H1 (cell line): ENCODE measurements at regions not wholly inside any gene's neighbourhood (a gene's known extent, or its start where the extent isn't known, plus 50 kb on each side); places are given as distances from the start of the nearest gene placed in this dataset.

Experiments
- CTCF ChIA-PET: fragments of 300-600 bp; sonication (Branson Sonifier 250); formaldehyde crosslinking; loops from one replicate; lab custom pipeline; 2021; ENCODE audit not compliant: partially characterized antibody; lab: Charles Lee
- POLR2A ChIA-PET: fragments of 300-600 bp; sonication (Branson Sonifier 250); formaldehyde crosslinking; loops from one replicate; lab custom pipeline; 2021; ENCODE audit warnings: inconsistent platforms; ENCODE audit not compliant: partially characterized antibody; lab: Charles Lee
- DNase-seq, 2 experiments: peaks; one replicate each; pipeline versions ENCODE4 v3.0.0 to v3.0.0-alpha.2; 2010 to 2022; ENCODE audit warnings: low spot score in 2 of 2, low read depth in 1 of 2, mixed read lengths in 1 of 2
- FAIRE-seq: peaks from 2 replicates; lab custom pipeline; 2011; peaks lifted over from hg19 to GRCh38; lab: Jason Lieb, UNC
- H2AFZ ChIP-seq: 2 replicates; pipeline ENCODE4 v1.8.1; 2012; ENCODE audit warnings: low read length, inconsistent platforms
- H2AK5ac ChIP-seq: 2 replicates; pipeline ENCODE4 v1.6.1; 2013; ENCODE audit warnings: low read depth, low read length
- H2BK120ac ChIP-seq: replicated peaks from 2 replicates; pipeline ENCODE3; 2013; ENCODE audit warnings: low read depth, low read length, inconsistent platforms
- H2BK12ac ChIP-seq: 2 replicates; pipeline ENCODE4 v1.6.1; 2013; ENCODE audit warnings: low read depth, low read length
- H2BK15ac ChIP-seq: 2 replicates; pipeline ENCODE4 v1.6.1; 2013; ENCODE audit warnings: low read length
- H2BK20ac ChIP-seq: 2 replicates; pipeline ENCODE4 v1.6.1; 2013; ENCODE audit warnings: low read length
- H2BK5ac ChIP-seq: 2 replicates; pipeline ENCODE4 v1.6.1; 2013; ENCODE audit warnings: low read depth, low read length
- H3K14ac ChIP-seq: 2 replicates; pipeline ENCODE4 v1.6.1; 2013; ENCODE audit warnings: inconsistent platforms; ENCODE audit not compliant: insufficient read length
- H3K18ac ChIP-seq: 2 replicates; pipeline ENCODE4 v1.6.1; 2013; ENCODE audit warnings: low read length; ENCODE audit errors: extremely low read depth
- H3K23ac ChIP-seq: 2 replicates; pipeline ENCODE4 v1.6.1; 2013; ENCODE audit warnings: inconsistent platforms; ENCODE audit not compliant: insufficient read length
- H3K23me2 ChIP-seq: 2 replicates; pipeline ENCODE4 v1.6.1; 2013; ENCODE audit warnings: low read depth, low read length
- H3K27ac ChIP-seq: 2 replicates; pipeline ENCODE4 v1.6.1; 2011; ENCODE audit warnings: low read depth, low read length, inconsistent platforms
- H3K27me3 ChIP-seq, 4 experiments: replicated peaks in 1 of 4; 1 replicate in 1 of 4; 2 replicates in 3 of 4; pipeline versions ENCODE4 v1.6.1 to v1.8.1; 2011 to 2013; ENCODE audit warnings: low read length in 3 of 4, mild to moderate bottlenecking in 3 of 4, inconsistent platforms in 2 of 4, mixed read lengths in 2 of 4, moderate library complexity in 1 of 4; ENCODE audit not compliant: control insufficient read depth in 3 of 4, insufficient read depth in 3 of 4; ENCODE audit errors: extremely low read depth in 1 of 4
- H3K36me3 ChIP-seq, 4 experiments: 2 replicates each; pipeline versions ENCODE4 v1.6.1 to v1.8.1; 2011 to 2013; ENCODE audit warnings: mild to moderate bottlenecking in 4 of 4, low read length in 3 of 4, moderate library complexity in 2 of 4, control low read depth in 1 of 4, inconsistent platforms in 1 of 4; ENCODE audit not compliant: insufficient read depth in 4 of 4, control insufficient read depth in 2 of 4
- H3K4ac ChIP-seq: replicated peaks from 2 replicates; pipeline ENCODE3; 2013; ENCODE audit warnings: low read length, low read depth, mixed read lengths, inconsistent platforms; ENCODE audit not compliant: insufficient read length
- H3K4me1 ChIP-seq, 4 experiments: replicated peaks in 1 of 4; 1 replicate in 1 of 4; 2 replicates in 3 of 4; pipeline versions ENCODE4 v1.6.1 to v1.8.1; 2011 to 2013; ENCODE audit warnings: low read length in 3 of 4, inconsistent platforms in 2 of 4, mixed read lengths in 1 of 4; ENCODE audit not compliant: insufficient read depth in 4 of 4, control insufficient read depth in 3 of 4
- H3K4me2 ChIP-seq, 2 experiments: 2 replicates each; pipeline versions ENCODE4 v1.6.1 to v1.8.1; 2011 to 2013; ENCODE audit warnings: low read depth in 2 of 2, low read length in 2 of 2, control low read depth in 1 of 2, inconsistent platforms in 1 of 2, mild to moderate bottlenecking in 1 of 2; ENCODE audit not compliant: insufficient read depth in 1 of 2
- H3K4me3 ChIP-seq, 4 experiments: fragments of 200-600, 300-600 bp in 1 of 4; sonication (generic), shearing (Covaris generic), sonication (Bioruptor Twin) in 1 of 4; 2 replicates each; pipeline versions ENCODE4 v1.5.1 to v1.8.1; 2011 to 2016; ENCODE audit warnings: low read length in 4 of 4, low read depth in 3 of 4, control low read depth in 2 of 4, inconsistent platforms in 2 of 4, mild to moderate bottlenecking in 2 of 4, mixed read lengths in 1 of 4, moderate library complexity in 1 of 4; ENCODE audit not compliant: insufficient read depth in 2 of 4; ENCODE audit errors: extremely low read depth in 1 of 4
- H3K56ac ChIP-seq: replicated peaks from 2 replicates; pipeline ENCODE3; 2013; ENCODE audit warnings: low read depth, mild to moderate bottlenecking, mixed read lengths, low read length, inconsistent platforms; ENCODE audit not compliant: insufficient read length
- H3K79me1 ChIP-seq: 2 replicates; pipeline ENCODE4 v1.6.1; 2013; ENCODE audit warnings: low read depth, low read length, control low read depth
- H3K79me2 ChIP-seq, 2 experiments: 2 replicates each; pipeline versions ENCODE4 v1.6.1 to v1.8.1; 2012 to 2013; ENCODE audit warnings: low read length in 2 of 2, mild to moderate bottlenecking in 2 of 2, inconsistent platforms in 1 of 2; ENCODE audit not compliant: insufficient read depth in 2 of 2, control insufficient read depth in 1 of 2
- H3K9ac ChIP-seq, 4 experiments: replicated peaks in 1 of 4; 1 replicate in 1 of 4; 2 replicates in 3 of 4; pipeline versions ENCODE4 v1.6.1 to v1.8.1; 2011 to 2013; ENCODE audit warnings: low read depth in 3 of 4, low read length in 3 of 4, control low read depth in 2 of 4, mild to moderate bottlenecking in 2 of 4, moderate library complexity in 2 of 4, inconsistent platforms in 1 of 4; ENCODE audit errors: extremely low read depth in 1 of 4
- H3K9me3 ChIP-seq, 2 experiments: 2 replicates each; pipeline versions ENCODE4 v1.6.1 to v1.8.1; 2012 to 2013; ENCODE audit warnings: mild to moderate bottlenecking in 2 of 2, moderate library complexity in 2 of 2, control low read depth in 1 of 2, inconsistent platforms in 1 of 2, low read depth in 1 of 2, low read length in 1 of 2, mixed read lengths in 1 of 2; ENCODE audit not compliant: insufficient read depth in 2 of 2
- H4K20me1 ChIP-seq, 2 experiments: replicated peaks in 1 of 2; 2 replicates each; pipeline versions ENCODE3 to v1.8.1; 2011 to 2013; ENCODE audit warnings: inconsistent platforms in 2 of 2, low read length in 2 of 2, mild to moderate bottlenecking in 1 of 2; ENCODE audit not compliant: insufficient read depth in 2 of 2, control insufficient read depth in 1 of 2
- H4K5ac ChIP-seq: 2 replicates; pipeline ENCODE4 v1.6.1; 2013; ENCODE audit warnings: low read length, low read depth, mixed read lengths, inconsistent platforms; ENCODE audit not compliant: insufficient read length
- H4K8ac ChIP-seq: 2 replicates; pipeline ENCODE4 v1.8.0; 2013; ENCODE audit warnings: mild to moderate bottlenecking, moderate library complexity, low read length, inconsistent platforms; ENCODE audit not compliant: insufficient read depth; ENCODE audit errors: extremely low read depth
- H4K91ac ChIP-seq: replicated peaks from 2 replicates; pipeline ENCODE3; 2013; ENCODE audit warnings: low read length, mixed read lengths, inconsistent platforms; ENCODE audit not compliant: insufficient read length
- ASH2L ChIP-seq: fragments of 200-600, 300-600 bp; sonication (generic); IDR thresholded peaks from one replicate; pipeline ENCODE4 v1.7.1; 2017; ENCODE audit warnings: low read length
- EZH2 ChIP-seq: fragments of 200-600 bp; sonication (generic); IDR thresholded peaks from 2 replicates; pipeline ENCODE4 v1.7.1; 2012; ENCODE audit warnings: low read depth, mild to moderate bottlenecking, moderate library complexity, low read length, inconsistent platforms; ENCODE audit not compliant: severe bottlenecking
- SIRT6 ChIP-seq: IDR thresholded peaks from one replicate; pipeline ENCODE4 v1.7.1; 2012; ENCODE audit warnings: low read length, inconsistent platforms
- SP2 ChIP-seq: IDR thresholded peaks from 2 replicates; pipeline ENCODE4 v1.6.1; 2012; ENCODE audit warnings: mild to moderate bottlenecking, low read length, inconsistent platforms
- WGBS, 2 experiments: shearing (Covaris generic) in 1 of 2; methylation state at CpG; one replicate each; pipeline versions ENCODE4 v1.1.6 to v1.1.7; 2013 to 2015; ENCODE audit warnings: low lambda C conversion rate in 2 of 2, mixed read lengths in 2 of 2, inconsistent platforms in 1 of 2, low coverage in 1 of 2, missing lambda C conversion rate in 1 of 2; ENCODE audit not compliant: insufficient replicate concordance in 2 of 2, insufficient coverage in 1 of 2, insufficient read length in 1 of 2; ENCODE audit errors: extremely low coverage in 1 of 2, missing lambda C conversion rate in 1 of 2; 5-methylcytosine and 5-hydroxymethylcytosine counted together

DNA sequence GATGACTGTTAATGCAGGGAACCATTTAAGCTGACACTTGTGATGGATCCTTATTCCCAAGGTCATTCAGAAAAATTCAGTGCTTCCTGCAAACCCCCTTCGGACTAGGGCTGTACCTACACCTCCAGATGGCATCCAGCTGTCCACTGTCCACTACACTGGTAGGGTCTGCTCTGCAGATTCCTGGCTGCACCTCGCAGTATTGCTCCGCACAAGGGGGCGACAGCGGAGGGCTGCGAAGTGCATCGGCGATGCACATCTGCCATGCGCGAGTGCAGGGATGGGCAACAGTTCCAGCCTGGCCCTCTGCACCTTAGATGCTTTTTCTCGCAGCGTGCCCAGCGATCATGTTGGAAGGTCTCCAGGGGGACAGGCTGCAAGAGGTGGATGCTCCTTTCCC, 55.5 kb downstream of the KCNA5 start:
- no peaks in the 10 kb centered on the region for H3K79me1 ChIP-seq
- no peaks in the 10 kb centered on the region; a peak in 1 of 7 replicates for H3K4me1 ChIP-seq
- no peak overlapping the region for H2BK12ac ChIP-seq
- POLR2A ChIA-PET, result no interaction called here
- CTCF ChIA-PET, result no interaction called here
- H3K23ac ChIP-seq, result no peak overlapping the region
- H2BK5ac ChIP-seq, result no peak overlapping the region
- no peaks in the 10 kb centered on the region for H3K23me2 ChIP-seq
- H2AK5ac ChIP-seq, result no peak overlapping the region
- no peak overlapping the region for H4K91ac ChIP-seq
- H3K14ac ChIP-seq, result no peak overlapping the region
- FAIRE-seq (no peak), DNase-seq (no peak)
- H2BK15ac ChIP-seq, result no peak overlapping the region
- no peaks in the 10 kb centered on the region for H3K9me3 ChIP-seq
- H3K79me2 ChIP-seq, result no peaks in the 10 kb centered on the region
- no peak overlapping the region for H3K56ac ChIP-seq
- no peak overlapping the region for H3K9ac ChIP-seq
- no peaks in the 10 kb centered on the region for H4K20me1 ChIP-seq
- no peak overlapping the region for H3K4me2 ChIP-seq
- H2BK20ac ChIP-seq, result no peak overlapping the region
- H4K8ac ChIP-seq, result no peak overlapping the region
- H3K4ac ChIP-seq, result no peak overlapping the region
- H3K27me3 ChIP-seq, result no peaks in the 10 kb centered on the region; a peak in 2 of 7 replicates
- H3K18ac ChIP-seq, result no peak overlapping the region
- H4K5ac ChIP-seq, result no peak overlapping the region
- H2AFZ ChIP-seq, result no peak overlapping the region
- no peak for TF ChIP-seq ASH2L
- no peak for TF ChIP-seq SP2
- no peak for TF ChIP-seq EZH2
- TF ChIP-seq SIRT6, result no peak
- 94% methylated on average over 13 of the region's 13 CpGs; no CpG with 5 or more reads in 1 of the 2 experiments for WGBS, 2 experiments
- H3K27ac ChIP-seq, result no peak overlapping the region
- no peak overlapping the region for H2BK120ac ChIP-seq
- H3K36me3 ChIP-seq, result no peaks in the 10 kb centered on the region
- H3K4me3 ChIP-seq, result no peak overlapping the region
